IMR-90 (cell line): ENCODE measurements at regions not wholly inside any gene's neighbourhood (a gene's known extent, or its start where the extent isn't known, plus 50 kb on each side); places are given as distances from the start of the nearest gene placed in this dataset.

Experiments used
- ATAC-seq: fragments of 200-7000 bp; cut with Tn5 transposase; 2 replicates; pipeline ENCODE4 v1.9.1; 2020; ENCODE audit warnings: low read depth, mild to moderate bottlenecking, moderate library complexity
- BruUV-seq: library from RNA; stranded (reverse); fragments of 400-500 nt; replicated peaks from 2 replicates; lab custom pipeline; 2021; lab: Mats Ljungman, UMichigan
- CTCF ChIA-PET: fragments of 300-600 bp; formaldehyde crosslinking; extraction: SDS; loops from one replicate; lab custom pipeline; 2021; ENCODE audit warnings: antibody characterized with exemption; lab: Yijun Ruan, JAX
- POLR2A ChIA-PET: fragments of 300-600 bp; sonication (Branson Sonifier 250); formaldehyde crosslinking; loops from one replicate; lab custom pipeline; 2022; ENCODE audit warnings: antibody characterized with exemption; ENCODE audit not compliant: unreplicated experiment; lab: Charles Lee
- DNase-seq: peaks from one replicate; pipeline ENCODE4 v3.0.0; 2013
- H2AFZ ChIP-seq: replicated peaks from 2 replicates; pipeline ENCODE3; 2013; ENCODE audit warnings: low read length, mild to moderate bottlenecking; ENCODE audit not compliant: poor library complexity
- H2AK5ac ChIP-seq: 2 replicates; pipeline ENCODE4 v1.6.1; 2013; ENCODE audit warnings: low read depth, low read length, inconsistent platforms
- H2AK9ac ChIP-seq: replicated peaks from 2 replicates; pipeline ENCODE3; 2013; ENCODE audit warnings: mild to moderate bottlenecking, low read depth, low read length, moderate library complexity; ENCODE audit not compliant: poor library complexity
- H2BK120ac ChIP-seq: 2 replicates; pipeline ENCODE4 v1.6.1; 2013; ENCODE audit warnings: low read depth, low read length, inconsistent platforms
- H2BK15ac ChIP-seq: 3 replicates; pipeline ENCODE4 v1.6.1; 2013; ENCODE audit warnings: low read depth, low read length, inconsistent platforms
- H2BK20ac ChIP-seq: 2 replicates; pipeline ENCODE4 v1.6.1; 2013; ENCODE audit warnings: low read depth, mild to moderate bottlenecking, inconsistent platforms, low read length, moderate library complexity
- H2BK5ac ChIP-seq: 2 replicates; pipeline ENCODE4 v1.6.1; 2013; ENCODE audit warnings: mild to moderate bottlenecking, low read depth, low read length, inconsistent platforms; ENCODE audit not compliant: poor library complexity, severe bottlenecking
- H3K14ac ChIP-seq: replicated peaks from 2 replicates; pipeline ENCODE4 v1.6.1; 2013; ENCODE audit warnings: low read depth, low read length, inconsistent platforms
- H3K18ac ChIP-seq: 2 replicates; pipeline ENCODE4 v1.6.1; 2013; ENCODE audit warnings: low read depth, low read length, control low read depth
- H3K23ac ChIP-seq: 2 replicates; pipeline ENCODE4 v1.6.1; 2013; ENCODE audit warnings: low read depth, low read length, inconsistent platforms
- H3K27ac ChIP-seq: 2 replicates; pipeline ENCODE4 v1.5.1; 2013; ENCODE audit warnings: mild to moderate bottlenecking, control low read depth, low read length; ENCODE audit not compliant: insufficient read depth
- H3K27me3 ChIP-seq: 2 replicates; pipeline ENCODE4 v1.6.1; 2013; ENCODE audit warnings: low read length; ENCODE audit not compliant: control insufficient read depth, insufficient read depth
- H3K36me3 ChIP-seq: 2 replicates; pipeline ENCODE4 v1.6.1; 2013; ENCODE audit warnings: low read length, mixed read lengths; ENCODE audit not compliant: control insufficient read depth, insufficient read depth
- H3K4ac ChIP-seq: 2 replicates; pipeline ENCODE4 v1.6.1; 2013; ENCODE audit warnings: low read depth, low read length, inconsistent platforms
- H3K4me1 ChIP-seq: 2 replicates; pipeline ENCODE4 v1.6.1; 2013; ENCODE audit warnings: low read length, mixed read lengths; ENCODE audit not compliant: control insufficient read depth, insufficient read depth
- H3K4me2 ChIP-seq: 2 replicates; pipeline ENCODE4 v1.6.1; 2013; ENCODE audit warnings: low read depth, mild to moderate bottlenecking, control low read depth, low read length, moderate library complexity
- H3K4me3 ChIP-seq: 2 replicates; pipeline ENCODE4 v1.5.1; 2013; ENCODE audit warnings: low read depth, mild to moderate bottlenecking, control low read depth, low read length, moderate library complexity; ENCODE audit not compliant: insufficient read depth
- H3K56ac ChIP-seq: 2 replicates; pipeline ENCODE4 v1.6.1; 2013; ENCODE audit warnings: low read length, inconsistent platforms; ENCODE audit not compliant: insufficient read depth; ENCODE audit errors: extremely low read depth
- H3K79me1 ChIP-seq, 2 experiments: 2 replicates each; pipeline ENCODE4 v1.6.1; 2013; ENCODE audit warnings: low read length in 2 of 2, inconsistent platforms in 1 of 2, low read depth in 1 of 2
- H3K9ac ChIP-seq: 2 replicates; pipeline ENCODE4 v1.6.1; 2013; ENCODE audit warnings: low read depth, low read length, control low read depth
- H3K9me1 ChIP-seq: 2 replicates; pipeline ENCODE4 v1.6.1; 2013; ENCODE audit warnings: low read length, inconsistent platforms; ENCODE audit not compliant: insufficient read depth
- H3K9me3 ChIP-seq: 2 replicates; pipeline ENCODE4 v1.6.1; 2013; ENCODE audit warnings: low read length; ENCODE audit not compliant: control insufficient read depth, insufficient read depth
- H4K20me1 ChIP-seq: 2 replicates; pipeline ENCODE4 v1.6.1; 2013; ENCODE audit warnings: low read length, inconsistent platforms; ENCODE audit not compliant: insufficient read depth
- H4K5ac ChIP-seq: 2 replicates; pipeline ENCODE4 v1.6.1; 2013; ENCODE audit warnings: mild to moderate bottlenecking, low read depth, low read length, control low read depth
- H4K8ac ChIP-seq, 2 experiments: 2 replicates each; pipeline ENCODE4 v1.6.1; 2013; ENCODE audit warnings: low read depth in 2 of 2, low read length in 2 of 2, control low read depth in 1 of 2, inconsistent platforms in 1 of 2
- H4K91ac ChIP-seq: 2 replicates; pipeline ENCODE4 v1.6.1; 2013; ENCODE audit warnings: low read depth, low read length, inconsistent platforms; ENCODE audit not compliant: insufficient read depth
- BHLHE40 ChIP-seq: fragments of 150-350 bp; IDR thresholded peaks from 2 replicates; pipeline ENCODE4 v1.6.1; 2016; ENCODE audit warnings: mild to moderate bottlenecking, low read depth, low read length
- CEBPB ChIP-seq: IDR thresholded peaks from 2 replicates; pipeline ENCODE4 v1.6.1; 2012; ENCODE audit warnings: low read depth, low read length, improper control_type of control experiment
- CHD1 ChIP-seq: IDR thresholded peaks from 2 replicates; pipeline ENCODE4 v1.6.1; 2012; ENCODE audit warnings: low read depth, low read length, improper control_type of control experiment
- CTCF ChIP-seq: conservative IDR thresholded peaks from 2 replicates; pipeline ENCODE4 v1.5.1; 2012; ENCODE audit warnings: mild to moderate bottlenecking, low read depth, low read length, improper control_type of control experiment
- ELK1 ChIP-seq: fragments of 150-350 bp; IDR thresholded peaks from 2 replicates; pipeline ENCODE4 v1.6.1; 2016; ENCODE audit warnings: low read depth, mild to moderate bottlenecking, low read length, moderate library complexity, borderline replicate concordance
- FOS ChIP-seq: fragments of 150-350 bp; IDR thresholded peaks from 2 replicates; pipeline ENCODE4 v1.6.1; 2016; ENCODE audit warnings: low read depth, low read length
- MAFK ChIP-seq: IDR thresholded peaks from 2 replicates; pipeline ENCODE4 v1.6.1; 2012; ENCODE audit warnings: low read depth, low read length, improper control_type of control experiment
- MAZ ChIP-seq: IDR thresholded peaks from 2 replicates; pipeline ENCODE4 v1.6.1; 2012; ENCODE audit warnings: low read depth, mild to moderate bottlenecking, low read length, improper control_type of control experiment, moderate library complexity, borderline replicate concordance
- MXI1 ChIP-seq: IDR thresholded peaks from 2 replicates; pipeline ENCODE4 v1.6.1; 2012; ENCODE audit warnings: low read depth, mild to moderate bottlenecking, low read length, moderate library complexity, borderline replicate concordance
- NFE2L2 ChIP-seq: fragments of 150-350 bp; IDR thresholded peaks from 2 replicates; pipeline ENCODE4 v1.6.1; 2016; ENCODE audit warnings: low read depth, mild to moderate bottlenecking, low read length
- POLR2A ChIP-seq: IDR thresholded peaks from 2 replicates; pipeline ENCODE4 v1.6.1; 2012; ENCODE audit warnings: mild to moderate bottlenecking, low read depth, low read length
- RAD21 ChIP-seq: IDR thresholded peaks from 2 replicates; pipeline ENCODE4 v1.6.1; 2012; ENCODE audit warnings: low read length, improper control_type of control experiment
- RCOR1 ChIP-seq: IDR thresholded peaks from 2 replicates; pipeline ENCODE4 v1.6.1; 2012; ENCODE audit warnings: mild to moderate bottlenecking, low read length, improper control_type of control experiment; ENCODE audit not compliant: insufficient replicate concordance
- RFX5 ChIP-seq: IDR thresholded peaks from 2 replicates; pipeline ENCODE4 v1.8.0; 2012; ENCODE audit warnings: low read depth, mild to moderate bottlenecking, low read length, moderate library complexity
- SMC3 ChIP-seq: fragments of 150-350 bp; IDR thresholded peaks from 2 replicates; pipeline ENCODE4 v1.6.1; 2016; ENCODE audit warnings: low read depth, mild to moderate bottlenecking, antibody characterized with exemption, low read length, moderate library complexity
- USF2 ChIP-seq: fragments of 150-350 bp; IDR thresholded peaks from 2 replicates; pipeline ENCODE4 v1.6.1; 2017; ENCODE audit warnings: mild to moderate bottlenecking, antibody characterized with exemption, low read length, low read depth
- WGBS, 2 experiments: methylation state at CpG; one replicate each; pipeline versions ENCODE4 v1.1.5 to v1.1.7; 2013; ENCODE audit warnings: missing lambda C conversion rate in 2 of 2; ENCODE audit not compliant: insufficient read length in 1 of 2; ENCODE audit errors: extremely low coverage in 2 of 2; 5-methylcytosine and 5-hydroxymethylcytosine counted together
- dilution Hi-C: fragments of 300-500 bp; cut with HindIII; formaldehyde crosslinking; loops from one replicate; pipeline ENCODE4 v1.14.3; 2018; ENCODE audit warnings: low sequenced_read_pairs; ENCODE audit not compliant: unreplicated experiment
- in situ Hi-C: fragments of 300-500 bp; cut with MboI; formaldehyde crosslinking; loops from 3 replicates; pipeline ENCODE4 v1.14.3; 2019; ENCODE audit warnings: low sequenced_read_pairs, inconsistent platforms, mixed read lengths
- intact Hi-C: fragments of 100-400 bp; cut with micrococcal nuclease; formaldehyde crosslinking; loops from 2 replicates; pipeline ENCODE4 v1.10.0; 2022

- Histone ChIP-seq H3K36me3 (no peaks in the 10 kb centered on the region), H3K79me1 (no peaks in the 10 kb centered on the region), H3K4ac (no peak overlapping the region), H3K27me3 (peaks cover 6% of the 10 kb centered on the region), H3K23ac (no peak overlapping the region), H4K5ac (no peak overlapping the region), H3K4me2 (no peak overlapping the region), H2BK20ac (no peak overlapping the region), H2AFZ (no peak overlapping the region), H3K4me3 (no peak overlapping the region), H3K14ac (no peak overlapping the region), H3K4me1 (no peaks in the 10 kb centered on the region), H3K56ac (no peak overlapping the region), H4K20me1 (no peaks in the 10 kb centered on the region), H3K9ac (no peak overlapping the region), H3K18ac (no peak overlapping the region), H3K9me3 (no peaks in the 10 kb centered on the region), H2BK15ac (no peak overlapping the region), H2AK9ac (no peak overlapping the region), H3K9me1 (no peaks in the 10 kb centered on the region), H3K27ac (no peak overlapping the region), H2BK5ac (no peak overlapping the region), H2BK120ac (no peak overlapping the region), H4K8ac (no peak overlapping the region), H2AK5ac (no peak overlapping the region), H4K91ac (no peak overlapping the region)
- in situ Hi-C loops (loop anchor here (25.0 kb wide), 1 partner anchor 588 kb away; no protein-coding TSS in a partner anchor), dilution Hi-C loops (no loop called here), intact Hi-C loops (no loop called here)
- no peak for ATAC-seq
- TF ChIP-seq RAD21 (no peak), CHD1 (no peak), FOS (no peak), RCOR1 (no peak), BHLHE40 (no peak), POLR2A (no peak), CTCF (no peak), NFE2L2 (no peak), SMC3 (no peak), MXI1 (no peak), RFX5 (no peak), ELK1 (no peak), USF2 (no peak), MAFK (no peak), CEBPB (no peak), MAZ (no peak)
- WGBS, 2 experiments, result 48% methylated on average over 3 of the region's 23 CpGs; no CpG with 5 or more reads in 1 of the 2 experiments
- CTCF ChIA-PET, result no interaction called here
- POLR2A ChIA-PET, result no interaction called here
- no peak for DNase-seq
- BruUV-seq, result no TSS peak
Measured at GRCh38 chr1:29524285-29525065, 288.2 kb downstream of the PTPRU start.
